PC-9 (cell line): ENCODE measurements at regions not wholly inside any gene's neighbourhood (a gene's known extent, or its start where the extent isn't known, plus 50 kb on each side); places are given as distances from the start of the nearest gene placed in this dataset.

ENCODE experiments used
- BruUV-seq: library from RNA; stranded (reverse); fragments of 400-500 nt; replicated peaks from 2 replicates; lab custom pipeline; 2021; lab: Mats Ljungman, UMichigan
- CTCF ChIA-PET: fragments of 300-600 bp; sonication (Branson Sonifier 250); formaldehyde crosslinking; loops from one replicate; lab custom pipeline; 2022; ENCODE audit warnings: antibody characterized with exemption; lab: Charles Lee
- POLR2A ChIA-PET: fragments of 300-600 bp; sonication (Branson Sonifier 250); formaldehyde crosslinking; loops from one replicate; lab custom pipeline; 2022; ENCODE audit warnings: antibody characterized with exemption; ENCODE audit not compliant: unreplicated experiment; lab: Charles Lee
- DNase-seq, 2 experiments: peaks; one replicate each; pipeline versions ENCODE4 v3.0.0 to v3.0.0-alpha.2; 2015 to 2022; ENCODE audit warnings: mixed read lengths in 1 of 2
- H2AFZ ChIP-seq: fragments of 200-600 bp; sonication (generic); 2 replicates; pipeline ENCODE4 v1.8.1; 2017; ENCODE audit warnings: antibody characterized with exemption
- H3F3A ChIP-seq: fragments of 200-600 bp; sonication (generic); 2 replicates; pipeline ENCODE4 v1.8.1; 2017; ENCODE audit warnings: antibody characterized with exemption, mild to moderate bottlenecking, low read depth; ENCODE audit not compliant: insufficient read depth
- H3K27ac ChIP-seq: fragments of 200-600 bp; sonication (generic); 2 replicates; pipeline ENCODE4 v1.6.1; 2016; ENCODE audit warnings: mixed run types
- H3K27me3 ChIP-seq: fragments of 200-600 bp; sonication (generic); 2 replicates; pipeline ENCODE4 v1.6.1; 2016; ENCODE audit warnings: low read depth, mixed run types; ENCODE audit not compliant: insufficient read depth
- H3K36me3 ChIP-seq: fragments of 200-600 bp; sonication (generic); 2 replicates; pipeline ENCODE4 v1.6.1; 2016; ENCODE audit warnings: low read depth, mixed run types
- H3K4me1 ChIP-seq: fragments of 200-600 bp; sonication (generic); replicated peaks from 2 replicates; pipeline ENCODE4 v1.6.1; 2016; ENCODE audit warnings: mixed run types; ENCODE audit not compliant: insufficient read depth
- H3K4me2 ChIP-seq: fragments of 200-600 bp; sonication (generic); 2 replicates; pipeline ENCODE4 v1.6.1; 2017; ENCODE audit warnings: mixed run types
- H3K4me3 ChIP-seq: fragments of 200-600 bp; sonication (generic); 2 replicates; pipeline ENCODE4 v1.6.1; 2016; ENCODE audit warnings: mixed run types
- H3K79me2 ChIP-seq: fragments of 200-600 bp; sonication (generic); 2 replicates; pipeline ENCODE4 v1.6.1; 2017; ENCODE audit warnings: low read depth, mixed run types
- H3K9me2 ChIP-seq: fragments of 200-600 bp; sonication (generic); 2 replicates; pipeline ENCODE4 v1.8.1; 2017; ENCODE audit warnings: mild to moderate bottlenecking; ENCODE audit not compliant: insufficient read depth
- H3K9me3 ChIP-seq: fragments of 200-600 bp; sonication (generic); 2 replicates; pipeline ENCODE4 v1.8.1; 2016; ENCODE audit warnings: low read depth; ENCODE audit not compliant: insufficient read depth
- H4K20me1 ChIP-seq: fragments of 200-600 bp; sonication (generic); 2 replicates; pipeline ENCODE4 v1.8.1; 2017; ENCODE audit not compliant: insufficient read depth
- EZH2 ChIP-seq: fragments of 200-600 bp; sonication (generic); IDR thresholded peaks from 2 replicates; pipeline ENCODE4 v1.8.0; 2017; ENCODE audit warnings: antibody characterized with exemption, low read depth
- intact Hi-C: fragments of 100-400 bp; cut with micrococcal nuclease; formaldehyde crosslinking; loops from one replicate; pipeline ENCODE4 v1.10.0; 2022; ENCODE audit not compliant: unreplicated experiment
- TF ChIP-seq, protein P1 (sequence below): fragments of 200-600 bp; sonication (generic); conservative IDR thresholded peaks from 2 replicates; pipeline ENCODE4 v1.6.1; 2017; ENCODE audit warnings: mixed run types, antibody characterized with exemption, mild to moderate bottlenecking, moderate library complexity

DNA sequence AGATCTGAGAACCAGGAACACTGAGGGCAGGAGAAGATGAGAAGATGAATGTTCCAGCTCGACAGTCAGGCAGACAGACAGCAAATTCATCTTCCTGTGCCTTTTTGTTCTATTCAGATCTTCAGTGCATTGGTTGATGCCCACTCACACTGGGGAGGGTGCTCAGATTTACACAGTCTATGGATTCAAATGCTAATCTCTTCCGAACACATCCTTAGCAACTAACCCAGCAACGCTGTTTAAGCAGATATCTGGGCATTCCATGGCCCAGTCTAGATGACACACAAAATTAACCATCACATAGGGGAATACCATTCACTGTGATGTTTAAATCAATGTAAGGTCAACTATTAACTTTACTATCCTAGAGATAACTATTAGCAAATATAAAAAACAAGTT is 571.9 kb downstream of the NYAP2 start:
- H3K27me3 ChIP-seq, result no peaks in the 10 kb centered on the region
- no peak overlapping the region for H2AFZ ChIP-seq
- no peaks in the 10 kb centered on the region for H3K36me3 ChIP-seq
- no peak overlapping the region for H3K4me2 ChIP-seq
- ChIA-PET POLR2A (no interaction called here), CTCF (no interaction called here)
- BruUV-seq, result no TSS peak
- no peaks in the 10 kb centered on the region for H3K9me2 ChIP-seq
- no peak for DNase-seq
- no peaks in the 10 kb centered on the region for H4K20me1 ChIP-seq
- H3K27ac ChIP-seq, result no peak overlapping the region
- no peaks in the 10 kb centered on the region for H3K79me2 ChIP-seq
- peaks cover 7% of the 10 kb centered on the region; the same call in 1 of the 2 replicates for H3K9me3 ChIP-seq
- TF ChIP-seq, protein P1, sequence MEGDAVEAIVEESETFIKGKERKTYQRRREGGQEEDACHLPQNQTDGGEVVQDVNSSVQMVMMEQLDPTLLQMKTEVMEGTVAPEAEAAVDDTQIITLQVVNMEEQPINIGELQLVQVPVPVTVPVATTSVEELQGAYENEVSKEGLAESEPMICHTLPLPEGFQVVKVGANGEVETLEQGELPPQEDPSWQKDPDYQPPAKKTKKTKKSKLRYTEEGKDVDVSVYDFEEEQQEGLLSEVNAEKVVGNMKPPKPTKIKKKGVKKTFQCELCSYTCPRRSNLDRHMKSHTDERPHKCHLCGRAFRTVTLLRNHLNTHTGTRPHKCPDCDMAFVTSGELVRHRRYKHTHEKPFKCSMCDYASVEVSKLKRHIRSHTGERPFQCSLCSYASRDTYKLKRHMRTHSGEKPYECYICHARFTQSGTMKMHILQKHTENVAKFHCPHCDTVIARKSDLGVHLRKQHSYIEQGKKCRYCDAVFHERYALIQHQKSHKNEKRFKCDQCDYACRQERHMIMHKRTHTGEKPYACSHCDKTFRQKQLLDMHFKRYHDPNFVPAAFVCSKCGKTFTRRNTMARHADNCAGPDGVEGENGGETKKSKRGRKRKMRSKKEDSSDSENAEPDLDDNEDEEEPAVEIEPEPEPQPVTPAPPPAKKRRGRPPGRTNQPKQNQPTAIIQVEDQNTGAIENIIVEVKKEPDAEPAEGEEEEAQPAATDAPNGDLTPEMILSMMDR, result no peak
- no peak for TF ChIP-seq EZH2
- intact Hi-C loops, result no loop called here
- H3K4me1 ChIP-seq, result no peaks in the 10 kb centered on the region
- no peaks in the 10 kb centered on the region for H3F3A ChIP-seq
- H3K4me3 ChIP-seq, result no peak overlapping the region

DNA sequence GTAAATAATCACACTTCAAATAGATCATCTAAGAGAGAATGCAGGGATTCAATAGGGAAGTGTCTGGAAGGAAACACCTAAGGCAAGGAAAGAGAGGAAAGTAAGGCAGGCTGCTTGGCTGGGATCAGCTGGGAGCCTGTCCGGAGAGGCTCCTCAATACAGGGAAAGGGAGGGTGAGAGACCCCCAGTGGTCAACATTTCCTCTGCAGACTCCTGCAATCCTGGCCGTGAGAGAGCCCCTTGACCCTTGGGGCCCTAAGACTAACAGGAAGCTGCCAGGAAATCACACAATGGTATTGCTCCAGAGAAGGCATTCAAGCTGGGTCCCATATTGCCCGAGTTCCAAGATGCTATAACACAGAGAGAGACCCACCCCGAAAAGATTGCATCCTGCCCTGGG is 549.4 kb downstream of the NYAP2 start:
- Histone ChIP-seq H3K9me3 (peaks cover 15% of the 10 kb centered on the region; the same call in 1 of the 2 replicates), H3F3A (no peaks in the 10 kb centered on the region), H3K4me1 (no peaks in the 10 kb centered on the region), H3K27me3 (no peaks in the 10 kb centered on the region), H3K36me3 (no peaks in the 10 kb centered on the region), H2AFZ (no peak overlapping the region), H3K79me2 (no peaks in the 10 kb centered on the region), H3K27ac (no peak overlapping the region), H3K9me2 (no peaks in the 10 kb centered on the region), H3K4me2 (no peak overlapping the region), H4K20me1 (no peaks in the 10 kb centered on the region), H3K4me3 (no peak overlapping the region)
- no peak for TF ChIP-seq EZH2
- TF ChIP-seq, protein P1, result no peak
- DNase-seq, result no peak
- no TSS peak for BruUV-seq
- CTCF ChIA-PET, result no interaction called here
- POLR2A ChIA-PET, result no interaction called here
- intact Hi-C loops, result no loop called here

DNA sequence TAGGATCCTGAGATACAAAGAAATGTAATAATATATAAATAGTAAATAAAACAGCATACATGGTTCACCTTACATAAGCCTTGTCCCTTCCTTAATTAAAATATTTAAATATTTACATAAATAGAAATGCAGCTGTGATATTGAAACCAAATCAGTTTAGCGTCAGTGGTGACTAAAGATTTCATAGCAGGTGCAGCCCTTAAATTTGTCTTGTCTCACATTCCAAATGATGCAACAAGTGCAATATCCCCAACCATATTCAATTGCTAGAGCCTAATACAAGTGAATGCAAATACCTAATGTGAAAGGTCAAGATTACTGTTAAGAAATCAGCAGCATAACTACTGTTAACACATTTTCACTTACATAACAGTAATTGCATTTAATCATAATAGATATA is 539.5 kb downstream of the NYAP2 start:
- H3K36me3 ChIP-seq, result no peaks in the 10 kb centered on the region
- H2AFZ ChIP-seq, result no peak overlapping the region
- H3K27me3 ChIP-seq, result no peaks in the 10 kb centered on the region
- H3K9me2 ChIP-seq, result no peaks in the 10 kb centered on the region
- no peak for DNase-seq
- no peak overlapping the region for H3K27ac ChIP-seq
- no peak overlapping the region for H3K4me3 ChIP-seq
- H3K9me3 ChIP-seq, result no peaks in the 10 kb centered on the region
- H3F3A ChIP-seq, result no peaks in the 10 kb centered on the region
- H3K79me2 ChIP-seq, result no peaks in the 10 kb centered on the region
- no peaks in the 10 kb centered on the region for H4K20me1 ChIP-seq
- no TSS peak for BruUV-seq
- H3K4me1 ChIP-seq, result no peaks in the 10 kb centered on the region
- POLR2A ChIA-PET, result no interaction called here
- no peak for TF ChIP-seq EZH2
- TF ChIP-seq, protein P1, result no peak
- H3K4me2 ChIP-seq, result no peak overlapping the region
- intact Hi-C loops, result no loop called here
- CTCF ChIA-PET, result no interaction called here
